ENCODE measurements at regions not wholly inside any gene's neighbourhood (a gene's known extent, or its start where the extent isn't known, plus 50 kb on each side); places are given as distances from the start of the nearest gene placed in this dataset.

- TF ChIP-seq RFX5 (IDR thresholded peaks at IDR 0.05; ENCODE audit: low read length) (no peak), POLR2AphosphoS5 (IDR thresholded peaks at IDR 0.05; ENCODE audit: low read depth, low read length) (no peak), EZH2phosphoT487 (IDR thresholded peaks at IDR 0.05; ENCODE audit: borderline replicate concordance, low read depth) (no peak), CTCF (IDR thresholded peaks at IDR 0.05) (no peak), TAF1 (IDR thresholded peaks at IDR 0.05; ENCODE audit: borderline replicate concordance, low read depth, low read length) (no peak), REST (IDR thresholded peaks at IDR 0.05; ENCODE audit: low read depth, low read length) (no peak)
Measured at GRCh38 chr5:31049461-31049860, 144.0 kb upstream of the CDH6 start.

All from SK-N-SH (cell line).